ENCODE measurements at regions not wholly inside any gene's neighbourhood (a gene's known extent, or its start where the extent isn't known, plus 50 kb on each side); places are given as distances from the start of the nearest gene placed in this dataset.

- Histone ChIP-seq H3K27me3 (replicated peaks in 1 of 4; ENCODE audit: control extremely low read depth in 1 of 4, control insufficient read depth in 3 of 4, insufficient read depth in 4 of 4, low read length in 3 of 4) (no peaks in the 10 kb centered on the region), H2AFZ (ENCODE audit: insufficient read depth, low read depth, low read length, poor library complexity, severe bottlenecking) (no peak overlapping the region), H3K9ac (ENCODE audit: low read length) (no peak overlapping the region), H3K79me2 (ENCODE audit: control insufficient read depth, insufficient read depth, low read length) (no peaks in the 10 kb centered on the region), H4K20me1 (ENCODE audit: control insufficient read depth, insufficient read depth, low read length, poor library complexity, severe bottlenecking) (no peaks in the 10 kb centered on the region), H3K4me3 (ENCODE audit: control extremely low read depth in 1 of 5, extremely low read depth in 1 of 5, insufficient read depth in 1 of 5, low read depth in 2 of 5, low read length in 4 of 5) (no peak overlapping the region), H3K9me3 (ENCODE audit: control extremely low read depth in 1 of 3, control insufficient read depth in 2 of 3, insufficient read depth in 1 of 3, low read length in 2 of 3) (peaks cover 0 to 8% (median 0%) of the 10 kb centered on the region in 3 donors), H3K4me2 (replicated peaks; ENCODE audit: low read depth, low read length, poor library complexity, severe bottlenecking) (no peak overlapping the region), H3K36me3 (replicated peaks in 1 of 2; ENCODE audit: control extremely low read depth in 1 of 2, control insufficient read depth in 1 of 2, extremely low read depth in 1 of 2, insufficient read depth in 2 of 2, low read length in 1 of 2) (no peaks in the 10 kb centered on the region), H3K27ac (ENCODE audit: low read length in 2 of 2) (no peak overlapping the region), H3K4me1 (ENCODE audit: control insufficient read depth in 2 of 2, insufficient read depth in 2 of 2, low read length in 2 of 2) (no peaks in the 10 kb centered on the region)
- TF ChIP-seq, protein P1, sequence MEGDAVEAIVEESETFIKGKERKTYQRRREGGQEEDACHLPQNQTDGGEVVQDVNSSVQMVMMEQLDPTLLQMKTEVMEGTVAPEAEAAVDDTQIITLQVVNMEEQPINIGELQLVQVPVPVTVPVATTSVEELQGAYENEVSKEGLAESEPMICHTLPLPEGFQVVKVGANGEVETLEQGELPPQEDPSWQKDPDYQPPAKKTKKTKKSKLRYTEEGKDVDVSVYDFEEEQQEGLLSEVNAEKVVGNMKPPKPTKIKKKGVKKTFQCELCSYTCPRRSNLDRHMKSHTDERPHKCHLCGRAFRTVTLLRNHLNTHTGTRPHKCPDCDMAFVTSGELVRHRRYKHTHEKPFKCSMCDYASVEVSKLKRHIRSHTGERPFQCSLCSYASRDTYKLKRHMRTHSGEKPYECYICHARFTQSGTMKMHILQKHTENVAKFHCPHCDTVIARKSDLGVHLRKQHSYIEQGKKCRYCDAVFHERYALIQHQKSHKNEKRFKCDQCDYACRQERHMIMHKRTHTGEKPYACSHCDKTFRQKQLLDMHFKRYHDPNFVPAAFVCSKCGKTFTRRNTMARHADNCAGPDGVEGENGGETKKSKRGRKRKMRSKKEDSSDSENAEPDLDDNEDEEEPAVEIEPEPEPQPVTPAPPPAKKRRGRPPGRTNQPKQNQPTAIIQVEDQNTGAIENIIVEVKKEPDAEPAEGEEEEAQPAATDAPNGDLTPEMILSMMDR (IDR thresholded peaks at IDR 0.05) = no peak
- TF ChIP-seq EZH2 (IDR thresholded peaks at IDR 0.05; ENCODE audit: borderline replicate concordance, insufficient read depth, low read depth, low read length, poor library complexity, severe bottlenecking) = no peak
- CTCF ChIA-PET = interaction anchor here (1.3 to 1.7 kb wide), 3 partner anchors 9 to 14 kb away, joined by 4 to 6 read pairs (median 5); no protein-coding TSS in a partner anchor
- no peaks in the 10 kb centered on the region for H3K4me1 Mint-ChIP-seq
- WGBS (ENCODE audit: insufficient coverage) = 91% methylated on average over 16 of the region's 18 CpGs
- intact Hi-C loops (cut with micrococcal nuclease) = no loop called here
- H3K9me3 Mint-ChIP-seq (ENCODE audit: insufficient read depth) = peaks cover 3% of the 10 kb centered on the region
- POLR2A ChIA-PET = no interaction called here
- ATAC-seq (ENCODE audit: low read depth) = no peak
- peaks cover 4% of the 10 kb centered on the region for H3K27me3 Mint-ChIP-seq
- H3K27ac Mint-ChIP-seq = no peak overlapping the region
- H3K4me3 Mint-ChIP-seq = no peak overlapping the region
- no peak for DNase-seq
Measured at GRCh38 chr1:5501206-5501930, 490.9 kb downstream of the NPHP4 start.

GRCh38 chr1:5500541-5500940 lies 491.7 kb downstream of the NPHP4 start:
- Mint-ChIP-seq H3K27ac (no peak overlapping the region), H3K27me3 (peaks cover 6% of the 10 kb centered on the region), H3K9me3 (ENCODE audit: insufficient read depth) (peaks cover 3% of the 10 kb centered on the region), H3K4me1 (no peaks in the 10 kb centered on the region), H3K4me3 (no peak overlapping the region)
- WGBS (ENCODE audit: insufficient coverage) = 98% methylated on average over 20 of the region's 20 CpGs
- no peak for DNase-seq
- H3K79me2 ChIP-seq (ENCODE audit: control insufficient read depth, insufficient read depth, low read length) = no peaks in the 10 kb centered on the region
- no peak overlapping the region for H3K4me3 ChIP-seq (ENCODE audit: control extremely low read depth in 1 of 5, extremely low read depth in 1 of 5, insufficient read depth in 1 of 5, low read depth in 2 of 5, low read length in 4 of 5)
- ChIA-PET CTCF (interaction anchor here (1.3 to 1.7 kb wide), 3 partner anchors 10 to 15 kb away, joined by 4 to 6 read pairs (median 5); no protein-coding TSS in a partner anchor), POLR2A (no interaction called here)
- H3K36me3 ChIP-seq (replicated peaks in 1 of 2; ENCODE audit: control extremely low read depth in 1 of 2, control insufficient read depth in 1 of 2, extremely low read depth in 1 of 2, insufficient read depth in 2 of 2, low read length in 1 of 2) = no peaks in the 10 kb centered on the region
- no peaks in the 10 kb centered on the region for H3K4me1 ChIP-seq (ENCODE audit: control insufficient read depth in 2 of 2, insufficient read depth in 2 of 2, low read length in 2 of 2)
- H3K9ac ChIP-seq (ENCODE audit: low read length) = no peak overlapping the region
- H4K20me1 ChIP-seq (ENCODE audit: control insufficient read depth, insufficient read depth, low read length, poor library complexity, severe bottlenecking) = no peaks in the 10 kb centered on the region
- no peak overlapping the region for H3K27ac ChIP-seq (ENCODE audit: low read length in 2 of 2)
- TF ChIP-seq, protein P1 (IDR thresholded peaks at IDR 0.05) = no peak
- no peak for TF ChIP-seq EZH2 (IDR thresholded peaks at IDR 0.05; ENCODE audit: borderline replicate concordance, insufficient read depth, low read depth, low read length, poor library complexity, severe bottlenecking)
- intact Hi-C loops (cut with micrococcal nuclease) = no loop called here
- no peak overlapping the region for H2AFZ ChIP-seq (ENCODE audit: insufficient read depth, low read depth, low read length, poor library complexity, severe bottlenecking)
- no peak overlapping the region for H3K4me2 ChIP-seq (replicated peaks; ENCODE audit: low read depth, low read length, poor library complexity, severe bottlenecking)
- H3K27me3 ChIP-seq (replicated peaks in 1 of 4; ENCODE audit: control extremely low read depth in 1 of 4, control insufficient read depth in 3 of 4, insufficient read depth in 4 of 4, low read length in 3 of 4) = no peaks in the 10 kb centered on the region
- ATAC-seq (ENCODE audit: low read depth) = no peak
- peaks cover 0 to 9% (median 0%) of the 10 kb centered on the region in 3 donors for H3K9me3 ChIP-seq (ENCODE audit: control extremely low read depth in 1 of 3, control insufficient read depth in 2 of 3, insufficient read depth in 1 of 3, low read length in 2 of 3)
